GM18858 (cell line): ENCODE measurements at regions not wholly inside any gene's neighbourhood (a gene's known extent, or its start where the extent isn't known, plus 50 kb on each side); places are given as distances from the start of the nearest gene placed in this dataset.

Experiments used
- ATAC-seq: cut with Tn5 transposase; IDR thresholded peaks from one replicate; pipeline ENCODE4 v1.9.1; 2021; ENCODE audit not compliant: unreplicated experiment

- no peak for ATAC-seq
Observed at GRCh38 chr18:8962855-8963635, 139.5 kb upstream of the NDUFV2 start.

GRCh38 chr18:8963876-8964275, 138.6 kb upstream of the NDUFV2 start:
- no peak for ATAC-seq

- no peak for ATAC-seq
Observed at GRCh38 chr18:8965398-8965797, 137.1 kb upstream of the NDUFV2 start.

- no peak for ATAC-seq
Observed at GRCh38 chr18:8966821-8967220, 135.7 kb upstream of the NDUFV2 start.

GRCh38 chr18:8967573-8967972, 134.9 kb upstream of the NDUFV2 start:
- ATAC-seq: no peak

DNA sequence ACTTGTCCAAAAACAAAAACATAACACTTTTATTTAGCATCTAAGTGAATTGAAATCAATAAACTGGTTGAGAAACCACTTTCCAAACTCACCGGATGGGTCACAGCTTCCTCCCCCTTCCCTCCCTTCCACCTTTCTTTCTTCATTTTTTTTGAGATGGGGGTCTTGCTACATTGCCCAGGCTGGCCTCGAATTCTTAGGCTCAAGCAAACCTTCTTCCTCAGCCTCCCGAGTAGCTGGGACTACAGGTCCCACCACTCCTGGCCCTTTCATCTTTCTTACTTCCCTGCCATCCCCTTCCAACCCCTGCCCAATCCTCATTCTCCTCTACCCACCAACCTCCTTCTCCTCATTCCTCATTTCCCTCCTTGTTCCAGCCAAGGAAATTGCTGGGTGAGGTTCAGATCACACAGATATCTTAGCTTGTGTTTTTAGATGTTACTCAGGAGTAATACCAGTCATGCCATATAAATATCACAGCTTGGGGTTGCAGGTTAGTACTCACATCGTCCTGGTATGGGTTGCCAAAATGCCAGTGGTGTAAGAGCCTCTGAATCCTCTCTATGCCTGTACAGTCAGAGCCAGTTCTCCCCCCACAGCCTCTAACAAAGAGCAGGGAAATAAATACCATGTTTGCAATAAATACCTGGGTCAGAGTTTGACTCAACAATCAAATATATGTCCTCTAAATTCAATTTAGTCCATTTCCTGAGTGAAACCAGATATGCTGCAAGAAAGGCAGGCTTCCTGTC, 132.7 kb upstream of the NDUFV2 start:
- no peak for ATAC-seq

- no peak for ATAC-seq
Observed at GRCh38 chr18:8970843-8971242, 131.7 kb upstream of the NDUFV2 start.

DNA sequence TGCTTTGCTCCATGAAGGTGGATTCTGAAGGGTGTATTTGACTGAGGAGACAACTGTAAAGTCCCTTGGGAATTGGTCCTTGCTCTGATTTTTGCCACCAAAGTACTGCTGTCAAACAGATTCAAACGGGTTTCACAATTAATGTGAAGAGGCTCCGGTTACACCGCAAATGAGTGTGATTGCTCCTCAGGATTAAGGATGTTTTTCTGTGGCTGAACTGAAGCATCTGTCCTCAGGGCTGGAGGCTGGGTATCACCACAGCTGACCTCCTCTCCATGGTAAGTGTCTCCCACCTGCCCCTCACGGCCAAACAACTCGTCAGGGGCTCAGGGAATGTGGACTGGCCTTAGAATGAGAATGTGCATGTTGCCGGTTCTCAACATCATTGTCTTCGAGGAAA, 130.4 kb upstream of the NDUFV2 start:
- ATAC-seq: no peak

- ATAC-seq: no peak
Observed at GRCh38 chr18:8974279-8974678, 128.2 kb upstream of the NDUFV2 start.

GRCh38 chr18:8974696-8975095, 127.8 kb upstream of the NDUFV2 start:
- ATAC-seq: no peak

- ATAC-seq: no peak
Observed at GRCh38 chr18:8975624-8976023, 126.9 kb upstream of the NDUFV2 start.

GRCh38 chr18:8976606-8977005, 125.9 kb upstream of the NDUFV2 start:
- no peak for ATAC-seq

GRCh38 chr18:8977166-8977565, 125.3 kb upstream of the NDUFV2 start:
- no peak for ATAC-seq

DNA sequence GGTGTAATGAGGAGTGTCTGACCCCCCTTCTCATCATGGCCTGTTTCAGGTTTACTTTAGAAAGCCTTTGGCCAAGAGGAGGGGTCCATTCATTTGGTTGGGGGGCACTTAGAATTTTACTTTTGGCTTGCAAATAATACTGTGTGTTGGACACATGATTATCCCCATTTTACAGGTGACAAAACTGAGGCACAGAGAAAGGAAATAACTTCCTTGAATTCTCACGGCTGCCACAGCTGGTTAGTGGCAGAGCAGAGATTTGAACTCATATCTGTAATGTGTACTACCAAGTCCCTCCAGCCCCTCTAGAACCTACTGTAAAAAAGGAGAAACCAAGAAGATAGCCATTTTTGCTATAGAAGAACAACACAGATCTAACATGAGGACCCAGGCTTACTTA, 124.8 kb upstream of the NDUFV2 start:
- ATAC-seq: no peak

- no peak for ATAC-seq
Observed at GRCh38 chr18:8978394-8978793, 124.1 kb upstream of the NDUFV2 start.

DNA sequence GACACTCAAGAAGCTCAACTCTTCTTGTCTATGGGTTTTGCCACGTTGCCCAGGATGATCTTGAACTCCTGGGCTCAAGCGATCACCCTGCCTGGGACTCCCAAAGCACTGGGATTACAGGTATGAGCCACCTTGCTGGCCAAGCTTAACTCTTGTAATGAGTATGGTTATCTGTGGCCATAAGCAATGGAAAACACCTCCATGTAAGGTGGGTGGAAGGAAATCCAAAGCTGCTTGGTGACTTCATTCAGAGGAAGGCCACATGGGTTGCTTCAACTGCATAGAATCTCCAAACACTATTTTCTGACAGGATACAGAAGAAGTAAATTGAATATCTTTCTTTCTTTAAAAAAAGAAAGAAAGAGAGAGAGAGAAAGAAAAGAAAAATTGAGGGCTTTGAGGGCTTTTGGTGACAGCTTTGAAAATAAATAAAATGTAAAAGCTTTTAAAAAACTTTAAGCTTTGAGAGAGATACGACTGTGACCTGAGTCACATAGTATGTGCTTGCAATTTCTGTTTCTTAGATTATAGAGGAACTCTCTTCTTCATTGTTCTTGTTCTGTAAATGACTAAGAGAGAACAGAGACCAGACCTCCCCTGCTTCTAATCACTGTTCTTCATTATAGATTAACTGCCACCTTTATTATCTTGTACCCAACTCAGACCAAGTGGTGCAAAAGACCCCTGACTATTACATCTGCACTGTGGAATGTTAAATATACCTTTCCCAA, 123.1 kb upstream of the NDUFV2 start:
- no peak for ATAC-seq

GRCh38 chr18:8980496-8980895, 122.0 kb upstream of the NDUFV2 start:
- ATAC-seq: no peak

DNA sequence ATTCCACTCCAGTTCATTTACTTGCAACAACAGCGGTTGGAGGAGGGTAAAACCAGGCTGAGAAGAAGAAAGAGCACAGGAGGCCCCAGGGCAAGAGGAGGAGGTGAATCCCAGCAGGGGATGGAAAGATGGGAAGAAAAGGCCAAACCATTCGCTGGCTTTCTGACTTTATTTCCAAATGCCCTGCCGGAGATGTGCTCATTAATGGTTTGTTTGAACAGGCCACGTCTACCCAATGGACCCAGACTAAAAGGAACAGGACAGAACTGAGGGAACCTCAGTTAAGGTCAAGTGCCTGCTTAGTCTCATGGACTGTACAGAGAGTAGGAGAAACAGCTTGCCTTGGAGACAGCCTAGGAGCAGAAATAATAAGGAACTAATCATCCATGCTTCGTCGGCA, 121.6 kb upstream of the NDUFV2 start:
- ATAC-seq: no peak

DNA sequence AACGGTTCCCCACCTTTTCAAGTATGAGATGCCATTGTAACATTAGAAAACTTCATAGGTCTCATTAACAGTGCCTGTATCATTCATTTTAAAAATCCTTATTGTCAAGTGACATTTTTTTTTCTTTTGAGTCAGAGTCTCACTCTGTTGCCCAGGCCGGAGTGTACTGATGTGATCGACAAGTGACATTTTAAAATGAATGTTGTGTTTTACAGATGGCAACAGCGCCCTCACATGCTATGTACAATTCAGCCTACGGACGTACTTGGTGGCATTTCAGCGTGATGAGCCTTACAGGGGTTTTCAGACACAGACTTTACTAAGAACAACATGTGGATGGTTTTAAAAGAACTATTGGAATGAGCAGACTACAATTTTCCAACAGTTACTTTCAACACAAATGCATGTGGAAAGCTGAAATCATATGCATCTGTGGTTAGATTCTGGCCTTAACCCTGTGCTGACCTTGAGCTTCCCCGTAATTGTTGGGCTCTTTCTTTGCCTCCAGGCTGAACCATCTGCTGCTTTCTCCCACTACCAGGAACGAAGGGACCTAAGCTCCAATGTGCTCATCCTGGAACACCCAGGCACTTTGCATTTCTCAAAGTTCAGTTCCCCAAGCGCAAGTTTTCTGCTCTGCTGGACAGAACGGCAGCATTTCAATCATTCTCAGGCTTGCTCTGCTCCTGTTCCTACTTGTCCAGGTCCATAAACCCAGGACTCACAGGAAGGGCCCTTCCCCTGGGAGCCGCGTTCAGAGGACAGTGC, 119.9 kb upstream of the NDUFV2 start:
- no peak for ATAC-seq

DNA sequence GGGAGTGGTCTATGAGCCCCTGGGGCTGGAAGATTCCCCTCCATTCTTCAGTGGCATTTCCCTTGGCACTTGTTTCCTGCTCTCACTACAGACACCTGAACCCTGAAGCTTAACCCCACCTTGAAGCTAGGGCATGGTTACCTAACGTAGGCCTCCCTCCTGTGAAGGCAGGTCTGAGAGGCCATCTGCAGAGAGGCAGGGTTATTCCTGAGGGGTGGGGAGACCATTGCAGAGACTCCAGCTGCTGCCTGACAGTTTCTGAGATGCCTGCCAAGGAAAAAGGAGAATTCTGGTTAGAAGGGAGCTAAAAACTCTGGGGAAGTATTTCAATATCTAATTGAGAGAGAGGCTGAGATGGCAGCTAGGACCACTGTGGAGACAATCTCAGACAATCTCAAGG, 119.3 kb upstream of the NDUFV2 start:
- no peak for ATAC-seq

DNA sequence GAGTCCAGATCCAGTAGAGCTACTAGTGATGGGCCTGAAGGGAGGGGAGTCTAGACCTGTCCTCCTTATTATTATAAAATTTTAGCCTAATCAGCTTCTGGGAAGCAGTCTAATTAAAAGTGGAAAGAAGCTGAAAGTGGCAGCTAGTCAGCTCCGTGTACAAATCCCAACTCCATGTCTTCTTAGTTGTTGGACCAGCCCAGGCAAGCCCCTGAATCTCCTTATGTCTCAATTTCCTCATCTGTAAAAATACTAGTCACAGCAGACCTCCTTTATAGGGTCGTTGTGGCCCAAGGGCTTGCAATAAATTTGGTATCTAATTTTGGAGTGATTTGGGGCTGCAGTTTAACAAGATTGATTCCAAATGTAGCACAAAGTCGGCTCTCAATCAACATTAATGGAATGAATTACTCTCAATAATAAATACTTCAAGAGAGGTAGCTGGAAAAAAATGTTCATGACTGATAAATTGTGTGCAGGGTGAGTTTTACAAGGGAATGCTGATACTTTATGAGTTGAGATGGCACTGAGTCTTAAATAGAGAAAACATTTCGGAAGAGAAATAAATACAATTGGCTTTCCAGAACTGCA, 118.3 kb upstream of the NDUFV2 start:
- ATAC-seq: no peak
